Stimulated activated CD4-positive, alpha-beta T cell treated with anti-CD3 and anti-CD28 coated beads, TNF-alpha, amount 100 ng/mL, for 1 hour (primary cell): ENCODE measurements at regions not wholly inside any gene's neighbourhood (a gene's known extent, or its start where the extent isn't known, plus 50 kb on each side); places are given as distances from the start of the nearest gene placed in this dataset.
A peak's percentile ranks its signal among the peaks of the same experiment; 100 is the strongest.

Experiments used
- DNase-seq, 3 donors: peaks; one replicate each; pipeline ENCODE4 v3.0.0-alpha.2; 2020; ENCODE audit warnings: low read depth in 3 of 3, low spot score in 1 of 3

GRCh38 chr2:177147834-177148445 is 64.7 kb upstream of the HNRNPA3 start:
- DNase-seq = no peak

- DNase-seq = peak; percentile 29 to 54 (median 31)
Measured at GRCh38 chr2:177148477-177149154, 64.0 kb upstream of the HNRNPA3 start.

GRCh38 chr2:177149155-177149503 is 63.5 kb upstream of the HNRNPA3 start:
- DNase-seq = no peak

- no peak for DNase-seq
Measured at GRCh38 chr2:177153805-177154204, 58.8 kb upstream of the HNRNPA3 start.

GRCh38 chr2:177154809-177155208 is 57.8 kb upstream of the HNRNPA3 start:
- no peak for DNase-seq

GRCh38 chr2:177155631-177156030 is 57.0 kb upstream of the HNRNPA3 start:
- no peak for DNase-seq

- no peak for DNase-seq
Measured at GRCh38 chr2:177161741-177162460, 50.7 kb upstream of the HNRNPA3 start.
